VCaP (cell line): ENCODE measurements at regions not wholly inside any gene's neighbourhood (a gene's known extent, or its start where the extent isn't known, plus 50 kb on each side); places are given as distances from the start of the nearest gene placed in this dataset.

Source experiments
- H3K27ac ChIP-seq: fragments of 450-650 bp; 2 replicates; pipeline ENCODE4 v1.5.1; 2017
- TF ChIP-seq, protein P1 (sequence below): fragments of 450-650 bp; conservative IDR thresholded peaks from 2 replicates; pipeline ENCODE4 v1.5.1; 2017; ENCODE audit warnings: mild to moderate bottlenecking, moderate library complexity

DNA sequence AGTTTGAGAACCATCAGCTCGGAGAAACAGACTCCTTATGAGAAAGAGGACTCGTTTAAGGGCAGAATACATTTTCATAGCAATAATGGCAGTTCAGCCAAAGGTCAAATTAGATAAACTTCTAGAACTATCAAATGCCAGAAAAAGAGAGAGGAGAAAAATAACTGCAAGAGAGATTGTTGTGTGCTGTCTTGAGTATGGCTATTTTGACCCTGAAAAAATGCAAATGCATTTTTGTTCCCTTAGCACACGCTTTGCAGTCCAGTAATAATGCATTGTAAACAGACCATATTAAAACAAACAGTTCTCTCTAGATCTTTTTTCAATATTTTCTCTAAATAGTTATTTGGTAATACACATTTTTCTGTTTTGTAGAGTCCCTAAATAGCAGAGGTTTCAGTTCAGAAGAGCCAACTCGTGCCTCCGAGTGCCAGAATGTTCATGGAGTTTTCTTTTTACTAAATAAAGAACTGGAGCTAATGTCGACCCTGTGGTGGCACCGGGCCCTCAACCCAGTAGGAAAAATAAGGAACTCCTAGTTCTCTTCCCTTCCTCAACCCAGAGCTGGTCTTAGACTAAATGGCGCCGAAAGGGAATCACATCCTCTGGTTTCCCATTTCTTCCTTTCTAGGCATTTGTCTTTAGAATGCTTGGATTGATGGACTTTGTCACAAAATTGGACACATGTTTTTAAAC is 298.0 kb downstream of the MAP2K4 start:
- no peak overlapping the region for H3K27ac ChIP-seq
- TF ChIP-seq, protein P1, sequence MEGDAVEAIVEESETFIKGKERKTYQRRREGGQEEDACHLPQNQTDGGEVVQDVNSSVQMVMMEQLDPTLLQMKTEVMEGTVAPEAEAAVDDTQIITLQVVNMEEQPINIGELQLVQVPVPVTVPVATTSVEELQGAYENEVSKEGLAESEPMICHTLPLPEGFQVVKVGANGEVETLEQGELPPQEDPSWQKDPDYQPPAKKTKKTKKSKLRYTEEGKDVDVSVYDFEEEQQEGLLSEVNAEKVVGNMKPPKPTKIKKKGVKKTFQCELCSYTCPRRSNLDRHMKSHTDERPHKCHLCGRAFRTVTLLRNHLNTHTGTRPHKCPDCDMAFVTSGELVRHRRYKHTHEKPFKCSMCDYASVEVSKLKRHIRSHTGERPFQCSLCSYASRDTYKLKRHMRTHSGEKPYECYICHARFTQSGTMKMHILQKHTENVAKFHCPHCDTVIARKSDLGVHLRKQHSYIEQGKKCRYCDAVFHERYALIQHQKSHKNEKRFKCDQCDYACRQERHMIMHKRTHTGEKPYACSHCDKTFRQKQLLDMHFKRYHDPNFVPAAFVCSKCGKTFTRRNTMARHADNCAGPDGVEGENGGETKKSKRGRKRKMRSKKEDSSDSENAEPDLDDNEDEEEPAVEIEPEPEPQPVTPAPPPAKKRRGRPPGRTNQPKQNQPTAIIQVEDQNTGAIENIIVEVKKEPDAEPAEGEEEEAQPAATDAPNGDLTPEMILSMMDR: no peak

DNA sequence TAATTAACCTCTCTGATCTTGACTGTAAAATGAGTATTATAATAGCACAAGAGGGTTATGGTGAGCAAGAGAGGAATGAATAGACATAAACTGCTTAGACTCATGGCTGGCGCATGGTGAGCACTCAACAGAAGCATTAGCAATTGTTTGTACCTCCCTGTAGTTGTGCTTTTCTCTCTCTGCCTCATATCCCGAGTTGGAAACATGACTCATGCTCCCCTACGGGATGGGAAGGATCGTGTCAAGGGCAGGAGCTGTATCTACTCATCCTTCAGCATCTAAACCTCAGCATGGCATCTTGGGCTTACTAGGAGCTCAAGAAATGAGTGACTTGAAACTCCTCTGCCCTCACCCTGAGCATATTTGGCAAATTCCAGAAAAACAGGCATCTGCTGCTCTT is 299.6 kb downstream of the MAP2K4 start:
- H3K27ac ChIP-seq: no peak overlapping the region
- TF ChIP-seq, protein P1: no peak

DNA sequence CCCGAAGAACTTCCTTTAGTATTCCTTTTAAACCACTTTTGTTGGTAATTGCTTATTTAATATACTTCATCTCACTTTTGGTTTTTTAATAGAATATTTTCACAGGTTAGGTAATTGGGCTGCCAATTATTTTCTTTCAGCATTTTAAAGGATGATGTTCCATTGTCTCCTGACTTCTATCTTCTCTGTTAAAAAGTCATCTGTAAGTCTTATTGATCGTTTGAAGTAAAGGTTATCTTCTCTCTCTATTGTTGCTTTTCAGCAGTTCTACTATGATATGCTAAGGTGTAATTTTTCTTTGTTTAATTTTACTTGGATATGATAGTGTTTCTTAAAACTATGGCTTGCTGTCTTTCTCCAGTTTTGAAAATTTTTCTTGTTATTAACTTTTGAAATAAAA is 307.5 kb downstream of the MAP2K4 start:
- TF ChIP-seq, protein P1: no peak
- no peak overlapping the region for H3K27ac ChIP-seq

DNA sequence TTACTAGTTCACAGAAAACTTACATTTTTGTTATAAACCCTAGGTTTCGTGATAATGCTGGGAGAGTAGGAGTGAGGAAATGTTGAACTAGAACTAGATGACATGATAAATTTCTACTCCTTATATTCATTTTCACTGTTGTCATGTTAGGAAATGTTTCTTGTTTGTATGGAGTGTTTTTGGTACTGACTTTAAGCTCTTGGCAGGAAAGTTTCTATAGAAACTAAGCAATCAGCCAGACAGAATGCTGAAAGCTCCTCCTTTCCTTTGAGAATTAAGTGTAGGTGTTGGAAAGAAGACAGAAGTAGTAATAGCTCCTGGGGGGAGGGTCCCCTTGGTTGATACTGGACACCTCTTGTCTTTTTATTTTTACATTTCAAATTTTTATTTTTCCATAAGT is 309.8 kb downstream of the MAP2K4 start:
- TF ChIP-seq, protein P1: no peak
- H3K27ac ChIP-seq: no peak overlapping the region

DNA sequence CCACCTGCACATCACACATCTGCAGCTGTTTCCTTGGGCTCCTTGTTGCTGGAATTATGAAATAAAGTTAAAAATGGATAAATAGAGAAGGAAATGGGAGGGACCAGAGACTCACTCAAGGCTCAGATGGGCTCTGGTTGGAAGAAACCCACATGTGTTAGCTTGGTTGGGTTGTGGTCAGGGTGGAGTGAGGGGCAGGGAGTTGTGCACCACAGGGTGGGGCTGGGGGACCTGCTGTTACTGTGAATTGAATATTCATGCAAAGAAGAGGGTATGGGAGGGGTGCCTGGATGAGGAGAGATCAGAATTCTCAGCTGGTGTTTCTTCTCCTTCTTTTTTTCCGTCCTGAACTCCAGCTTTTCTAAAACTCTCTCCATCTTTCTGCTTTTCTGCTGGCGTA is 320.7 kb downstream of the MAP2K4 start:
- no peak overlapping the region for H3K27ac ChIP-seq
- TF ChIP-seq, protein P1: no peak

DNA sequence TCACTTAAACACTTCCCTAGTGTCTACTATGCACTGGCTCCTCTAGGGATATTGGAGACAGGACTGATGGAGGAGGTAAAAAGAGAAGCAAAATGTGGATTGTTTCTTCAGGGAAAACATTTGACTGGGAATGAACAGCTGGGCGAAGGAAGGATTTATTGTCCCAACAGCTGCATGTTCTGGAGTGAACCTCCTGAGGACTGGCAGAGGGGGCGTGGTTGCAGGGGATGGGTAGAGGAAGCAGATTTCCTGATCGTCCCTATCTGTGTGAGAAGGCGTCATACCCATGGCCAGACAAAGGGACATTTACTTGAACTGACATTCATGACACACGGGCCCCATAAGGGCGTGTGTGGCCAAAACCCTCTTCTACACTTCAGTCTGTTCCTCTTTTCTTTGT is 321.5 kb downstream of the MAP2K4 start:
- TF ChIP-seq, protein P1: no peak
- H3K27ac ChIP-seq: no peak overlapping the region

DNA sequence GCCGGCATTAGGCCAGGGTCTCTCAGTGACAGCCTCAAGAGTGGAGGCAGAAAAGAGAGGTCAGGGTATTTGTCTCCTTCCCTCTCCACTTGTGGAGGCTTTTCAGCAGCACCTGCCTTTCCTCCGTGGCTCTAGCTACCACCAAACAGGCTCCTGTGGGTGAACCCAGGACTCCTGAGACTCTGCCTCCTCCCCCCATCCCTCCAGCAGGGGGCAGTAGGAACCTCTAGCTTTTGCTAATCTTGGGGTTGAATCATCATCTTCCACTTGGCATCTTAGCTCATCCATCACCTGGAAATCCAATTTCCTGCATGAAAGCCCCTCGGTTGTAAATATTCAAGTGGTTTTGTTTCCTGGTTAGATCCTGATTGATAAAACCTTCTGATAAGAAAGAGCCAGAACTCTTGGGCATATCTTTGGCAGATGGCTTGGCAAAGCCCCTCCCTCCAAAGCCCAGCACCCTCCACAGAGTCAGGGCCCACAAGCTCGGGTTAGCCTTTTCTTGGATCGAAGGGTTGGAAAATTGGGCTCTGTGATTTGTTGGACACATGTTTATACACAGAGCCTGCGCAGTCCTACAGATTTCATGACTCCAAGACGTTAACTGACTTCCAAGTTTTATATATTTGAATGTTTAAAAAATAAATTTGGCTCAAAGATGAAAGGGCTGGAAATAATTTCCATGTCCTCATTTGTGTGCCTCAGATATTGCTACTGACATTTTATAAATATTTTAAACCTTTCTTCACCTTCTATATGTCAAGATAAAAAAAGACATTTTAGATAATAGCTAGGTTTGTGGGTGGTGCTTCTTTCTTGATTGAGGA is 322.1 kb downstream of the MAP2K4 start:
- TF ChIP-seq, protein P1: peak; percentile 42; the same call in 1 of the 2 replicates
- H3K27ac ChIP-seq: no peak overlapping the region
